ENCODE measurements at regions not wholly inside any gene's neighbourhood (a gene's known extent, or its start where the extent isn't known, plus 50 kb on each side); places are given as distances from the start of the nearest gene placed in this dataset.

DNA sequence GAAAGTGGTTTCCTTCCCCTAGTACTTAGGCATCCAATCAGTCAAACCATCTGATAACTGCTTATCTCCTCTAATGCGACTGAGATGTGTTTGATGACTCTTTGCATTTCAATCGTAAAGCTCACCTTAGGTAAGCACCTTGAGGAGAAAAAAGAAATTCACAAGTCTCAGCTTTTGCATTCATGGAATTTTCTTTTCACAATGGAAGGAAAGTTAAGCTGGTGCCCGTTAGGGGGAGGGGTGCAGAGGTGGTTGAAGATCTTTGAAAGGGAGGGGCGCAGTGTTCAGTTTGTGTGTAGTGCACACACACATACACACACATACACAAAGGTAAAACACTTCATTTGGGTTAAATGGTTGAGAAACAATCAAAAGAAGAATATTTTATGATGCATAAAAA lies 87.1 kb upstream of the SALL4 start:
- Histone ChIP-seq H3K9ac (ENCODE audit: low read depth, low read length, poor library complexity, severe bottlenecking) (peak overlapping the region; percentile 3), H3F3A (ENCODE audit: low read depth) (no peaks in the 10 kb centered on the region), H4K20me1 (ENCODE audit: insufficient read depth, low read length, poor library complexity, severe bottlenecking) (no peaks in the 10 kb centered on the region), H3K79me2 (ENCODE audit: insufficient read depth, low read length) (no peaks in the 10 kb centered on the region), H2AFZ (ENCODE audit: low read length) (peak overlapping the region; percentile 47), H3K4me3 (ENCODE audit: low read length, poor library complexity, severe bottlenecking) (peak overlapping the region; percentile 27), H3K27me3 (ENCODE audit: insufficient read depth, low read length, poor library complexity, severe bottlenecking) (no peaks in the 10 kb centered on the region), H3K9me2 (replicated peaks; ENCODE audit: low read depth, low read length) (no peaks in the 10 kb centered on the region), H3K36me3 (ENCODE audit: insufficient read depth, low read length) (no peaks in the 10 kb centered on the region), H3K4me2 (ENCODE audit: low read depth, low read length, poor library complexity, severe bottlenecking) (peak overlapping the region; percentile 53), H3K4me1 (ENCODE audit: insufficient read depth, low read length, poor library complexity, severe bottlenecking) (peaks cover 16% of the 10 kb centered on the region), H3K9me3 (ENCODE audit: insufficient read depth, low read depth, low read length) (no peaks in the 10 kb centered on the region)
- no peak for TF ChIP-seq EZH2phosphoT487 (IDR thresholded peaks at IDR 0.05; ENCODE audit: borderline replicate concordance)
- TF ChIP-seq, protein P1, sequence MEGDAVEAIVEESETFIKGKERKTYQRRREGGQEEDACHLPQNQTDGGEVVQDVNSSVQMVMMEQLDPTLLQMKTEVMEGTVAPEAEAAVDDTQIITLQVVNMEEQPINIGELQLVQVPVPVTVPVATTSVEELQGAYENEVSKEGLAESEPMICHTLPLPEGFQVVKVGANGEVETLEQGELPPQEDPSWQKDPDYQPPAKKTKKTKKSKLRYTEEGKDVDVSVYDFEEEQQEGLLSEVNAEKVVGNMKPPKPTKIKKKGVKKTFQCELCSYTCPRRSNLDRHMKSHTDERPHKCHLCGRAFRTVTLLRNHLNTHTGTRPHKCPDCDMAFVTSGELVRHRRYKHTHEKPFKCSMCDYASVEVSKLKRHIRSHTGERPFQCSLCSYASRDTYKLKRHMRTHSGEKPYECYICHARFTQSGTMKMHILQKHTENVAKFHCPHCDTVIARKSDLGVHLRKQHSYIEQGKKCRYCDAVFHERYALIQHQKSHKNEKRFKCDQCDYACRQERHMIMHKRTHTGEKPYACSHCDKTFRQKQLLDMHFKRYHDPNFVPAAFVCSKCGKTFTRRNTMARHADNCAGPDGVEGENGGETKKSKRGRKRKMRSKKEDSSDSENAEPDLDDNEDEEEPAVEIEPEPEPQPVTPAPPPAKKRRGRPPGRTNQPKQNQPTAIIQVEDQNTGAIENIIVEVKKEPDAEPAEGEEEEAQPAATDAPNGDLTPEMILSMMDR (conservative IDR thresholded peaks at IDR 0.05; ENCODE audit: low read length) = no peak

DNA sequence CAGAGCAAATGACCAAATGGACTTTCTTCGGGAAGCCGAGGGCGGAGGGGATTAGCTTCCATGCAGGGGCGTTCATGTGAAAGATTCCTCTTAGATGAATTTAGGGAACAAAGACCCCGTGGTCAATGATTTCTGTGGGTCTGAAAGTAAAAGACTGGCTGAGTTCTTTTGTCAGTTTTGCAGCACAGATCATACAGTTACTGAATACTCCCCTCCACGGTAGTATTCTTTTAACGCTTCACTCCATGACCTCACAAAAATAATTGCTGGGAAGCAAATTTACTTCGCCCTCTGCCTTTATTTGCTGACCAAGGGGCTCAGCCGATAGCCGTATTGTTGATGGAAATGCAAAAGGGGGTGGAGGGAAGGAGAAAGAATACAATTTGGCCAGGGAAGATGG lies 86.0 kb upstream of the SALL4 start:
- Histone ChIP-seq H3K36me3 (ENCODE audit: insufficient read depth, low read length) (no peaks in the 10 kb centered on the region), H3K4me1 (ENCODE audit: insufficient read depth, low read length, poor library complexity, severe bottlenecking) (peaks cover 16% of the 10 kb centered on the region), H3K4me2 (ENCODE audit: low read depth, low read length, poor library complexity, severe bottlenecking) (no peak overlapping the region), H3K9ac (ENCODE audit: low read depth, low read length, poor library complexity, severe bottlenecking) (no peak overlapping the region), H3F3A (ENCODE audit: low read depth) (no peaks in the 10 kb centered on the region), H3K27me3 (ENCODE audit: insufficient read depth, low read length, poor library complexity, severe bottlenecking) (no peaks in the 10 kb centered on the region), H3K79me2 (ENCODE audit: insufficient read depth, low read length) (no peaks in the 10 kb centered on the region), H3K4me3 (ENCODE audit: low read length, poor library complexity, severe bottlenecking) (no peak overlapping the region), H3K9me2 (replicated peaks; ENCODE audit: low read depth, low read length) (no peaks in the 10 kb centered on the region), H3K9me3 (ENCODE audit: insufficient read depth, low read depth, low read length) (no peaks in the 10 kb centered on the region), H2AFZ (ENCODE audit: low read length) (no peak overlapping the region), H4K20me1 (ENCODE audit: insufficient read depth, low read length, poor library complexity, severe bottlenecking) (no peaks in the 10 kb centered on the region)
- TF ChIP-seq, protein P1 (conservative IDR thresholded peaks at IDR 0.05; ENCODE audit: low read length) = no peak
- no peak for TF ChIP-seq EZH2phosphoT487 (IDR thresholded peaks at IDR 0.05; ENCODE audit: borderline replicate concordance)

- no peak overlapping the region for H2AFZ ChIP-seq (ENCODE audit: low read length)
- H3K4me3 ChIP-seq (ENCODE audit: low read length, poor library complexity, severe bottlenecking) = no peak overlapping the region
- no peak overlapping the region for H3K4me2 ChIP-seq (ENCODE audit: low read depth, low read length, poor library complexity, severe bottlenecking)
- no peak overlapping the region for H3K9ac ChIP-seq (ENCODE audit: low read depth, low read length, poor library complexity, severe bottlenecking)
- H3K4me1 ChIP-seq (ENCODE audit: insufficient read depth, low read length, poor library complexity, severe bottlenecking) = peaks cover 16% of the 10 kb centered on the region
- no peaks in the 10 kb centered on the region for H3F3A ChIP-seq (ENCODE audit: low read depth)
- no peak for TF ChIP-seq EZH2phosphoT487 (IDR thresholded peaks at IDR 0.05; ENCODE audit: borderline replicate concordance)
- TF ChIP-seq, protein P1 (conservative IDR thresholded peaks at IDR 0.05; ENCODE audit: low read length) = no peak
- H3K9me2 ChIP-seq (replicated peaks; ENCODE audit: low read depth, low read length) = no peaks in the 10 kb centered on the region
- no peaks in the 10 kb centered on the region for H3K36me3 ChIP-seq (ENCODE audit: insufficient read depth, low read length)
- no peaks in the 10 kb centered on the region for H3K27me3 ChIP-seq (ENCODE audit: insufficient read depth, low read length, poor library complexity, severe bottlenecking)
- no peaks in the 10 kb centered on the region for H3K79me2 ChIP-seq (ENCODE audit: insufficient read depth, low read length)
- no peaks in the 10 kb centered on the region for H3K9me3 ChIP-seq (ENCODE audit: insufficient read depth, low read depth, low read length)
- no peaks in the 10 kb centered on the region for H4K20me1 ChIP-seq (ENCODE audit: insufficient read depth, low read length, poor library complexity, severe bottlenecking)
These were observed 84.7 kb upstream of the SALL4 start for GRCh38 chr20:51886891-51887608.
